ENCODE measurements at regions not wholly inside any gene's neighbourhood (a gene's known extent, or its start where the extent isn't known, plus 50 kb on each side); places are given as distances from the start of the nearest gene placed in this dataset.
"Not testable (repeated sequence)": the region's sequence is repeated elsewhere in the genome, so short reads cannot be mapped to it uniquely, and the experiment has no call there.

DNA sequence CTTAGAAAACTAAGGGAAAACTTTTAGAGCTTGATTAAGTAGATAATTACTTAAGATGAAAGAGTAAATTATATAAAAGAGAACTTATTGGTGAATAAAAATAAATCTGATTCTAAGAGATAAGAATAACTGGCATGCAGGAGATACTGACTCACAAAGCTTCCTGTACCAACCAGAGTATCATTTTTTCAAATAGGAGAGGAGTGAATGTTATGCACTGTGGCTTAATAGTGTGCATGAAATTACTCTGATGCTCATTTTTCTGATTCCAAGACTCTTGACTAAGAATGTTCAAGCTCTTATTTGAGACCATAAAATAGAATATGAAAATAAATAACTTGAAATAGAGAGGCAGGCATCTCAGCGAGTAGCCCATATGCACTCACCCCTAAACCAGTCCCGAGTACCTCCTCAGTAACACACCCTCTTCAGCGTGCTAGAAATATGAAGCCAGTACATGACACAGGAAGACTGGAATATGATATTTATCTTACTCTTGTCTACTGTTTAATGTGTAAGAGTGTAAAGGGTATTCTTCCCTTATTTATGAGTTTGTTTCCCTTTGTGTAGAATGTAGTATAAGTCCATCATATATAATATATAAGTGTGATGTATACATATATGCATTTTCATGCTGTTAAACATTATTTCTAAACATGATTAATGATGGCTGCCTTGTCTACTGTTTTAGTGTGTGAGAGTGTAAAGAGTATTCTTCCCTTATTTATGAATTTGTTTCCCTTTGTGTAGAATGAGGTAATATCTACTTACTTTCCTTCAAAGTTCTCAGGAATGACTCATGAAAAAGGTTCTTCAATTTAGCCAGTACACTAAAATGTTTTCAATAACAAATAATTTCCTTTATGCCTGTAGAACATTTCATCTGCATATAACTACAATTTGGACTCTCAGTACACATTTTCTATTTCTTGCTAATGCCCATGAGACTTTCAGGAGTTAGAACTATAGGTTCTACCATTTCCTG, 99.2 kb upstream of the PALMD start:
- no peak for DNase-seq

- DNase-seq = no peak
These were observed 96.8 kb upstream of the PALMD start for GRCh38 chr1:99548943-99549605.

DNA sequence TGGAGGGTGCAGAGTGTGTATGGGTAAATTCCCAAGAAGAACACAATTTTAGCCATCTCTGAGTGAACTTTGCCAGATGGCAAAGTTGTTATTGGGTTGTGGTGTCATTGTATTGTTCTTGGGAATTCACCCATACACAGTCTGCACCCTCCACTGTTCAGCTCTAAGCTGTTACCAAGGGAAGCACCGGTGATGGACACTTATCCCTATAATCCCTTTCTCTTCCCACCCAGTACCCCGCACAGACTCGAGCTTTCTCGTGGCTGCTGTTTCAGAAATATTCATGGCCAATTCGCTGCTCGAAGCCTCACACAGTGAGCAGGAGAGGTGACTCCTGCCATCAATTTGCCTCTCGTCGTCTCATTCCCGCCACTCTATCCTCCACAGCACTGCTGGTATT, 95.7 kb upstream of the PALMD start:
- no peak for DNase-seq

DNA sequence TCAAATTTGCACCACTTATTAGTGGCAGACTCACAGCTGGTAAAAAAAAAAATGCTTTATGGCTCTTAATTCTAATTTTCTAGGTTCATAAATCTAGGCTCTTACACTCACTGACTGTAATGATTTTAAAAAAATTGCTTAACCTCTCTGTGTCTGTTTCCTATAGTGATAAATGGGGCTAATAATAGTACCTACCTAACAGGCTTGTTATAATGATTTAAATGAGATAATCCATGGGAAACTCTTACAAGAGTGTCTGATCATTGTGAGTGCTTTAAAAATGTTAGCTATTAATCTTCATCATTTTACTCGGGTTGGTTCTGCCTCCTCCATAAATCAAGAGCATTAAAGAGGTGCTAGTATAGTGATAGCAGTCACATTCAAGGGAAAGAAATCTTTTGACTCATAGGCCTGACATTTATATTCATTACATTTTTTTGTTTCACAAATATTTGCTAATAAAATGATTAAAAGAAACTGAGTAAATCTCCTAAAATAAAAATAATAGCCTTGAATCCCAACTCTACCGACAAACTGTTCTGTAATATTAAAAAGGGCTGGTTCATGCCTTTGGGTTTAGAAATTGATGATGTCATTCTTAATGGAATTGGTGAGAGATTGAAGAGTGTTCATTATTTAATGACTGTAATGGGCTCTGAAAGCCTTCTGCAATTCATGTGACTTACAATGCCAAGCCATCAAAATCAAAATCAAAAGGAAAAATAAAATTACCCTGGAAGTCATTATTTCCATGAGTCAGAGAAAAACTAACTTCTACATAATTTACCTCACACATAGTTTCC, 93.9 kb upstream of the PALMD start:
- DNase-seq = no peak

DNA sequence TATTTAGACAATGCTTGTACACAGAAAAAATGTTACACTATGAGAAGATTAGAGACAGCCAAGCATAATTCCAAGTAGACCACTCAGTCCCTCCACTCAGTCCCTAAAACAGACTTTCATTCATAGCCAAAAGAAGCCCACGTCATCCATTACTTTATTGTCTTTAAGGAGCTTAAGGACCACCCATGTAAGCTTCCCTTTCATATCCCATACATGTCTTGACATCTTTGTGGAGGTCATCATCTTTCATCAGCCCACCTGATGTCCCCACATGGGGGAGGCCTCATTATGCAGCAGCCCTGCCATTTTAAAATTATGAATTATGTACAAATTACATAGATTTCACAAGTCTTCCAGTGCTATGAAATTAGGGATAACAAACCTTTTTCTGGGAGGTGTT, 92.6 kb upstream of the PALMD start:
- DNase-seq = no peak

- not testable (repeated sequence) for DNase-seq
These were observed 92.1 kb upstream of the PALMD start for GRCh38 chr1:99553819-99554218.

DNA sequence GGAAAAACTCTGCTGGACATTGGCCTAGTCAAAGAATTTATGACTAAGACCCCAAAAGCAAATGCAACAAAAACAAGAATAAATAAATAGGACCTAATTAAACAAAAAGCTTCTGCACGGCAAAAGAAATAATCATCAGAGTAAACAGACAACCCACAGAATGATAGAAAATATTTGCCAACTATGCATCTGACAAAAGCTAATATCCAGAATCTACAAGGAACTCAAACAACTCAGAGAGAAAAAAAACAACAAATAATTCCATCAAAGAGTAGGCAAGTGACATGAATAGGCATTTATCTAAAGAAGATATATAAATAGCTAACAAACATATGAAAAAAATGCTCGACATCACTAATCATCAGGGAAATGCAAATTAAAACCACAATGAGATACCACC, 91.2 kb upstream of the PALMD start:
- no peak for DNase-seq

DNA sequence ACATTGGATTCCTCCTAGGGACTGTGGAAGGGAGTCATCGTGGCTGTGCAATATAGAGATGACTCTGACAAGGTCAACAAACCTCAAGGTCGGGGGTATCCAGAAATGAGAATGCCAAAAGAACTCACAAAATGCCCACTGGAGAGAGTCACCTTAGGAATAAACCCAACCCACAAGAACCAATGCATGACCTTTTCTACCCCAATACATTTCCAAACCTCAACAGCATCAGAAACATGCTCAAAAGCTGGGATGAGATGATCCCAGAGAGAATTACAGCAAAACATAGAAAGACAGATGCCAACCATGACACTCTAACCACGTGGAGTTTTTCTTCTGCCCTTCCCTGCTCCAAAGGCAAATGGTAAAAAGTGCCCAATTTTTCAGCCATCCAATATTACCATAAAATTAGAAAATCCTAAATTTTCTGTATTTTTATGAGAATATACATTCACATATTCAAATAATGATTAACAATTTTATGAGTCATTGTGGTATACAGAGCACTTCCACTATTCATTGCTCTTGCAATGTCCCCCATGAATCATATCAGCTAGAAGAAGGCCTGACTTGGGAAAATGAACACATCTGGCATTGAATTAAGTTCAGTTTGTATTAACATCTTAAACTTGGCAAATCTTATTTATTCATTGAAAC, 88.2 kb upstream of the PALMD start:
- no peak for DNase-seq

- DNase-seq = no peak
These were observed 86.7 kb upstream of the PALMD start for GRCh38 chr1:99559166-99559565.

GRCh38 chr1:99560207-99561040, 85.5 kb upstream of the PALMD start:
- DNase-seq = no peak

DNA sequence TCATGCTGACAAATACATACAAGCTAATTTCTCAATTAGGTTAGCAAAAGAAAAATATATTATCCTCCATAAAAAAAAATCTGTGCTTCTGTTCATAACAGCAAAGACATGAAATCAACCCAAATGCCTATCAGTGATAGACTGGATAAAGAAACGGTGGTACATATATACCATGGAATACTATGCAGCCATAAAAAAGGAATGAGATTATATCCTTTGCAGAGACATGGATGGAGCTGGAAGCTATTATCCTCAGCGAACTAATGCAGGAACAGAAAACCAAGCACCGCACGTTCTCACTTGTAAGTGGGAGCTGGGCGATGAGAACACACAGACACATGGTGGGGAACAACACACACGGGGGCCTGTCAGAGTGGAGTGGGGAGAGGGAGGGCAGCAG, 84.0 kb upstream of the PALMD start:
- DNase-seq = no peak

DNA sequence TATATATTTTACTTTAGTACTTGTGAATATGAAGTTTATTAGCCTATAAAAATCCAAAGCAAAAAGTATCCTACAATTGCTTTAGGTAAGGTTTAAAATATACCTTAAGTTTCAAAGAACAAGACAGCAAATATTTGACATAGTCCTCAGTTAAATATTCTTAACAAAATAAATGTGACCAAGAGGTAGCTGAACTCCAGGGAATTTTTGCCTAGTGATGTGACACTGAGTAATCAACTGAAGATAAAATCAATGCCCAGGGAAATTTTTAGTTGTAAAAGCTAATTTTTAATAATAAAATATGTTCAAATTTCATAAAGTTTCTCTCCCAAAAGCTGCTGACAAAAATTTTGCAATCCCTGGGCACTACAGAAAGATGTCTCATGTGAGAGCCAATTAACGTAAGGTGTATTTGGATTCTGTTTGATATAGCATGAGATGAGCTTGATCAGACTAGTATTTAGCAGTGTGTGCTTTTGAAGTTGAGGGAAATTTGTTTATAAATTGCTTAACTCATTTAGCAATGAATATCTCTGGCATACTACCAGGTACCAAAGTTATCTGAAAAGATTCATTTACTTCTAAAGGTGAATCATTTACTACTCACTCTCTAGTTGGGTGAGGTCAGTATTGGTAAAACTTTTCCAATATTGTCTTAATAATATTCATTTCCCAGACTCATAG, 80.2 kb upstream of the PALMD start:
- no peak for DNase-seq

DNA sequence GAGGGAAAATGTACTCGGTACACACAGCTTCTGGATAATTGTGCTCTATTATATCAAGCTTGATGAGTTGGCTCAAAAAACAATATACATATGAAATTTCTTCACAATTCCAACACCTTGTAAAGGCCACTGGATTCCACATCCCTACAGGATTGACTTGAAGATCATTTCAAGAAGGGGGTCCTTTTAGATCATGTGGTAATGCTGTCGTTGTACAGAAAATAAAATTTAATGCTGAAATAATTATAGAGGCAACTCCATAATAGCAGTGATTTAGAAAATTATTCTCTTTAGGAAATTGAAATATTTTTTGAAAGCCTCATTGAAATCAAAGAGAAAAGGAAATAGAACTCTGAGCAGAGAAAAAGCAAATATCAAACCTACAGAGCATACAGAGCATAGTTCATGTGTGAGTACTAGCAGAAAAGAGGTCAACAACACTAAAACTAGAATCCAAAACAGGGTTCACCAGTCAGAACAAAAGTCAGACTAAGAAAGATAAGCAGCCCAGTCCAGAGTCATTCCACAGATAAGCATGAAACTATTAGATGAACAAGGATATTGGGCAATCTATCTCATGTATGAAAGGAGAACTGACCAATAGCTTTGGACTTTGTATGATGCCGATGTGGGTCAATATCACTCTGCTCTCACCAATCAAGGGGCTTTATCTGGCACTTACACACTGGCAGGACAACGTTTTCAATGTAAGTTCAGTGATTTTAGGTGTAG, 79.5 kb upstream of the PALMD start:
- DNase-seq = no peak

DNA sequence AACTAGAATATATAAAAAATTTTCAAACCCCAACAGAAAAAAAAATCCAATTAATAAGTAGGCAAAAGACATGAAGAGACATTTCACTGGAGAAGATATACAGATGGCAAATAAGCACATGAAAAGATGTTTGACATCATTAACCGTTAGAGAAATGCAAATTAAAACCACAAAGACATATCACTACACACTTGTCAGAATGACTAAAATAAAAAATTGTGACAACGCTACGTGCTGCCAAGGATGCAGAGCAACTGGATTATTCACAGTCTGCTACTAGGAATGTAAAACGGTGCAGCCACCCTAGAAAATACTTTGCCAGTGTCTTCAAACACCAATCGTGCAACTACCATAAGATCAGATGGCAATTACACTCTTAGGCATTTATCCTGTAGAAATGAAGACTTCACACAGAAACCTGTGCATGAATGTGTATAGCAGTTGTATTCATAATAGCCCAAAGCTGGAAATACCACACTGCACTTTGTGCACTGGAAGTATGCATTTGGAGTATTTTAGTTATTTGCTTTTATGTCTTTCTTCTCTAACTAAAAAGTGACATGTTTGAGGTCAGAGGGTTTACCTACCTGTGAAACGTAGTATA, 75.3 kb upstream of the PALMD start:
- DNase-seq = no peak

GRCh38 chr1:99571092-99571734, 74.7 kb upstream of the PALMD start:
- no peak for DNase-seq

DNA sequence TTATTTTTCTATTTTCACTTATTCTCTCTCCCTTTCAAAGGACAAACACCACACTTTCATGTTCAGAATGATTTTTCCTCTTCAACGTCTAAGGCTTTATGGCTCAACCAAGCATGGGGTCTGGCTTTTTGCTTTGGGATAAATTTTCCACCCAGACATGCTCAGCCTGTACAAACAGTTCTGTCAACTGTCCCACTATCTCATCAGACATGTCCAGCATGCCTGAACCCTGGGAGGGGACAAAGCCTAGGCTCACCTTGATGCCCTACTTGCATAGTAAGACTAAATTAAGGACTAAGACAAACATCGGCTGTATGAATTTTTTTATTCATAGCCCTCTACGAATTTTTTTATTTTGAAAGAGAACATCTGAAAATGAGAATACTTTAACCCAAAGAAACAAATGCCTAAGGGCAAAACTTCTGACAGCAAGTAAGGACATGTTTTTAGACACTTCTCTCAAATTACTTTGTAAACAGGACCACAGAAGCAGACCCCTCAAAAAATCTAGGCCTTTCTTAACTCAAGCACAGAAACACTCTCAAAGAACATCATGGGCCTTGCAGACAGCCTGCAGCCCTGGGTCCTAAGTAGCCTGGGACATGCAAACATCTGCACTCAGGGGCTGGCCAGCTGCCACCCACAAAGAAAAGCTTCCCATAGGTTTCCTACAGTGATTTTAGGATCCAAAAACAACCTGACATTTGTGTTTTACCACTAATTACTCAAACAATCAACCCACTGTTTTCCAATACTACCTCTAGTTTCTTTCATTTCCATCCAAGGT, 72.3 kb upstream of the PALMD start:
- DNase-seq = no peak

DNA sequence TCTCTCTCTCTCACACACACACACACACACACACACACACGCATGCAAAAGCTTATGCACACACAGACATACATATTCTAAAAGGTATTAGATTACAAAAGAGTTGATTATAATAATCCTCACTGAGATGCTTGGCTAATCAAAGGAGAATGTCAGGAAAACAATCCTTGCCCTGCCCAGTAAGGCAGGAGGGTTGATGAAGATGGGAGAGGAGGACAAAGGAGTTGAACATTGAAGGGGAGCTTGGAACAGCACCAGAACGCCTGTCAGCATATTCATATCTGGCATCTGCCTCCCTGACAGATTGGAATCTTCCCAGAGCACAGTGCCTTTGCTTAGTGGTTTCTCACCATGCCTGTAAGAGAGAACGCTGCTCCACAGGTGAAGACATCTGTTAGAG, 68.6 kb upstream of the PALMD start:
- no peak for DNase-seq

DNA sequence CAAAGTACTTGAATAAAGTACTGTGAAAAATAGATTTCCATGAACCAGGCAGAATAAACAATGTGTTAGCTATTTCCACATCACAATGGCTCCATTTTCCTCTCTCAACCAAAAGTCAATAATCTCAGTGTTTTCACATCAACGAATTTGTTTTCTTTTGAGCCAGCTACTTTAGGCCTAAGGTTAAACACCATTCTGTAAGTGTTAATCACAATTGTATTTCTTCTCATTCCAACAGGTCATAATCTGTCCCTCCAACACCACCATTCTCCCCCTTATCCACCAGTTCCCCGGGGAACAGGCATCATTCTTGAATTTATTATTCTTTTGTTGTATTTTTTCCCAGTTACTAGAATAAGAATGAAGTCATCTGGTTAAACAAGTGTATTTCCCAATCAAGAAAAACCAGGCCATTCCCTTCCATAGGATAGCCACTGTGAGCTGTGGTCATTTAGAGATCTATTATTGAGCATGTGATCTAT, 66.2 kb upstream of the PALMD start:
- DNase-seq = no peak

DNA sequence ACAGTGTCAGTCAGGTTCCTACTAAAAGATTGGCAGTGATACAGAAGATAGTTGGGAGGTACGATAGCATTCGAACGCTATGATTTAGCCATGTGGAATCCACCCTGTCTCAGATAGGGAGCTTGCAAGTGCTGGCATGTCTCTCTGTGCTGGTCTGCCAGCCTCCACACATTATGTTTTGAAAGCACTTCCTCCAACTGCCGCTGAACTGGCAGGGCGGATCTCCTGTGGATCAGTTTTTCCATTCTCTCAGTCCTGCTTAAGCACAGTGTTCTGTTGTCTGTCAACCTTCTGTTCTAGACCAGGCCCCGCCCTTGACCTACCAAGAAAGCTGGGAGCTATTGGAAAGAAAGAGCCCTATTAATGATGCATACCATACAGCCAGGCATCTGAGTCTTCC, 65.5 kb upstream of the PALMD start:
- DNase-seq = no peak
